MM.1S (cell line): ENCODE measurements at regions not wholly inside any gene's neighbourhood (a gene's known extent, or its start where the extent isn't known, plus 50 kb on each side); places are given as distances from the start of the nearest gene placed in this dataset.

Experiments used
- DNase-seq: peaks from one replicate; pipeline ENCODE4 v3.0.0-alpha.2; 2015
- H2AFZ ChIP-seq: fragments of 300-600 bp; sonication (generic); 2 replicates; pipeline ENCODE4 v1.6.0; 2016; ENCODE audit warnings: antibody characterized with exemption, low read length
- H3F3A ChIP-seq: fragments of 300-600 bp; sonication (generic); 2 replicates; pipeline ENCODE4 v1.6.1; 2016; ENCODE audit warnings: mild to moderate bottlenecking, antibody characterized with exemption, low read length, moderate library complexity, mixed read lengths; ENCODE audit not compliant: insufficient read depth
- H3K27ac ChIP-seq: fragments of 300-600 bp; sonication (generic); 2 replicates; pipeline ENCODE4 v1.5.1; 2016; ENCODE audit warnings: mild to moderate bottlenecking, low read length
- H3K27me3 ChIP-seq: fragments of 300-600 bp; sonication (generic); replicated peaks from 2 replicates; pipeline ENCODE4 v1.6.0; 2016; ENCODE audit warnings: low read length; ENCODE audit not compliant: insufficient read depth
- H3K36me3 ChIP-seq: fragments of 300-600 bp; sonication (generic); replicated peaks from 2 replicates; pipeline ENCODE4 v1.6.1; 2016; ENCODE audit warnings: mild to moderate bottlenecking, low read length, mixed read lengths; ENCODE audit not compliant: insufficient read depth
- H3K4me1 ChIP-seq: fragments of 300-600 bp; sonication (generic); 2 replicates; pipeline ENCODE4 v1.6.1; 2016; ENCODE audit warnings: low read length, mixed read lengths
- H3K4me2 ChIP-seq: fragments of 300-600 bp; sonication (generic); 2 replicates; pipeline ENCODE4 v1.6.0; 2016; ENCODE audit warnings: low read depth, low read length
- H3K4me3 ChIP-seq: fragments of 300-600 bp; sonication (generic); 2 replicates; pipeline ENCODE4 v1.5.1; 2016; ENCODE audit warnings: low read length, mixed read lengths
- H3K79me2 ChIP-seq: fragments of 300-600 bp; sonication (generic); 2 replicates; pipeline ENCODE4 v1.6.1; 2016; ENCODE audit warnings: mixed run types, low read length, mixed read lengths
- H3K9ac ChIP-seq: fragments of 300-600 bp; sonication (generic); 2 replicates; pipeline ENCODE4 v1.6.1; 2016; ENCODE audit warnings: low read length, mixed read lengths
- H3K9me2 ChIP-seq: fragments of 300-600 bp; sonication (generic); replicated peaks from 2 replicates; pipeline ENCODE4 v1.6.1; 2016; ENCODE audit warnings: mild to moderate bottlenecking, low read length, mixed read lengths; ENCODE audit not compliant: insufficient read depth
- H3K9me3 ChIP-seq: fragments of 300-600 bp; sonication (generic); replicated peaks from 2 replicates; pipeline ENCODE4 v1.6.1; 2016; ENCODE audit warnings: mild to moderate bottlenecking, low read length, mixed read lengths; ENCODE audit not compliant: insufficient read depth
- H4K20me1 ChIP-seq: fragments of 300-600 bp; sonication (generic); 2 replicates; pipeline ENCODE4 v1.6.1; 2016; ENCODE audit warnings: mild to moderate bottlenecking, low read length, moderate library complexity, mixed read lengths; ENCODE audit not compliant: insufficient read depth
- EZH2 ChIP-seq: fragments of 300-600 bp; sonication (generic); optimal IDR thresholded peaks from 2 replicates; pipeline ENCODE3; 2017; ENCODE audit warnings: low read depth, mild to moderate bottlenecking, antibody characterized with exemption, low read length, mixed read lengths
- EZH2phosphoT487 ChIP-seq: fragments of 300-600 bp; sonication (generic); IDR thresholded peaks from 2 replicates; pipeline ENCODE4 v1.6.1; 2018; ENCODE audit warnings: antibody characterized with exemption, low read length
- TF ChIP-seq, protein P1 (sequence below): fragments of 300-600 bp; sonication (generic); IDR thresholded peaks from 2 replicates; pipeline ENCODE4 v1.5.1; 2016; ENCODE audit warnings: antibody characterized with exemption, low read length, mixed read lengths

DNA sequence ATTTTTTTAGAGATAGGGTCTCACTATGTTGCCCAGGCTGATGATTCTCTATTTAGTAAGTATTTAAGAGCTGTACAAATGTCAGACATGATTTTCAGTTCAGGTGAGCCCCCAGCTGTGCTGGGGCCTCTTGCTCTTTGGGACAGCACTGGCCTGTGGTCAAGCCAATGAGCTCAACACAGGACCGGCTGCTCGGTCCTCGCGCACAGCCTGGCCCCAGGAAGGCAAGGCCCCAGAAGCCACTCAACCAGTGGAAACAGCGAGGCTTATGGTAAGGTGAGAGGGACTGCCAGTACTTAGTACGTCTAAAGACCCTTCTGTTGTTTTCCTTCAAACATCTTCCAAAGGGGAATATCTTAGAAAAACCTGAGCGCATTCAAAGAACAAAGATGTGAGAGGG lies 211.8 kb downstream of the SKIDA1 start:
- Histone ChIP-seq H3K4me3 (no peak overlapping the region), H3K36me3 (no peaks in the 10 kb centered on the region), H3K79me2 (no peaks in the 10 kb centered on the region), H3K9ac (no peak overlapping the region), H3K9me3 (no peaks in the 10 kb centered on the region), H3K4me1 (0 out of 2 replicates have a peak, but pooled peaks cover 8% of the 10 kb centered on the region), H4K20me1 (no peaks in the 10 kb centered on the region), H2AFZ (0 out of 2 replicates have a peak overlapping the region, but pooled peaks have one; percentile 32), H3K4me2 (no peak overlapping the region), H3F3A (no peaks in the 10 kb centered on the region), H3K9me2 (no peaks in the 10 kb centered on the region), H3K27me3 (no peaks in the 10 kb centered on the region), H3K27ac (no peak overlapping the region)
- no peak for TF ChIP-seq EZH2phosphoT487
- TF ChIP-seq EZH2: no peak
- TF ChIP-seq, protein P1, sequence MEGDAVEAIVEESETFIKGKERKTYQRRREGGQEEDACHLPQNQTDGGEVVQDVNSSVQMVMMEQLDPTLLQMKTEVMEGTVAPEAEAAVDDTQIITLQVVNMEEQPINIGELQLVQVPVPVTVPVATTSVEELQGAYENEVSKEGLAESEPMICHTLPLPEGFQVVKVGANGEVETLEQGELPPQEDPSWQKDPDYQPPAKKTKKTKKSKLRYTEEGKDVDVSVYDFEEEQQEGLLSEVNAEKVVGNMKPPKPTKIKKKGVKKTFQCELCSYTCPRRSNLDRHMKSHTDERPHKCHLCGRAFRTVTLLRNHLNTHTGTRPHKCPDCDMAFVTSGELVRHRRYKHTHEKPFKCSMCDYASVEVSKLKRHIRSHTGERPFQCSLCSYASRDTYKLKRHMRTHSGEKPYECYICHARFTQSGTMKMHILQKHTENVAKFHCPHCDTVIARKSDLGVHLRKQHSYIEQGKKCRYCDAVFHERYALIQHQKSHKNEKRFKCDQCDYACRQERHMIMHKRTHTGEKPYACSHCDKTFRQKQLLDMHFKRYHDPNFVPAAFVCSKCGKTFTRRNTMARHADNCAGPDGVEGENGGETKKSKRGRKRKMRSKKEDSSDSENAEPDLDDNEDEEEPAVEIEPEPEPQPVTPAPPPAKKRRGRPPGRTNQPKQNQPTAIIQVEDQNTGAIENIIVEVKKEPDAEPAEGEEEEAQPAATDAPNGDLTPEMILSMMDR: no peak
- DNase-seq: no peak

DNA sequence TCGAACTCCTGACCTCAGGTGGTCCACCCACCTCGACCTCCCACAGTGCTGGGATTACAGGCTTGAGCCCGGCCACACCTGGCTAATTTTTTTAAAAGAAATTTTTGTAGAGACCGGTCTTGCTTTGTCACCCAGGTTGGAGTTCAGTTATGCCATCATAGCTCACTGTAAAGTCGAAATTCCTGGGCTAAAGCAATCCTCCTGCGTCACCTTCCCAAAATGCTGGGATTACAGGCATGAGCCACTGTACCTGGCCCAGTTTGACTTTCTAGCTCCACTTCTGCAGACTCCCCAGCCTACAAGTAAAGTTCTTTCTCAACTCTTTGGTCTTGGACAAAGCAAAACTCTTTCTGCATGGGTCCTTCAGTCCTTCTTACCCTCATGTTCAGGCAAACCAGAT lies 214.1 kb downstream of the SKIDA1 start:
- H3K9ac ChIP-seq: no peak overlapping the region
- H3F3A ChIP-seq: no peaks in the 10 kb centered on the region
- no peak overlapping the region for H3K4me2 ChIP-seq
- TF ChIP-seq, protein P1: no peak
- no peak for TF ChIP-seq EZH2phosphoT487
- no peak for TF ChIP-seq EZH2
- H3K4me1 ChIP-seq: 0 out of 2 replicates have a peak, but pooled peaks cover 8% of the 10 kb centered on the region
- no peaks in the 10 kb centered on the region for H4K20me1 ChIP-seq
- no peak for DNase-seq
- no peaks in the 10 kb centered on the region for H3K79me2 ChIP-seq
- no peak overlapping the region for H2AFZ ChIP-seq
- H3K9me2 ChIP-seq: no peaks in the 10 kb centered on the region
- H3K27me3 ChIP-seq: no peaks in the 10 kb centered on the region
- H3K36me3 ChIP-seq: no peaks in the 10 kb centered on the region
- no peak overlapping the region for H3K27ac ChIP-seq
- no peak overlapping the region for H3K4me3 ChIP-seq
- no peaks in the 10 kb centered on the region for H3K9me3 ChIP-seq

DNA sequence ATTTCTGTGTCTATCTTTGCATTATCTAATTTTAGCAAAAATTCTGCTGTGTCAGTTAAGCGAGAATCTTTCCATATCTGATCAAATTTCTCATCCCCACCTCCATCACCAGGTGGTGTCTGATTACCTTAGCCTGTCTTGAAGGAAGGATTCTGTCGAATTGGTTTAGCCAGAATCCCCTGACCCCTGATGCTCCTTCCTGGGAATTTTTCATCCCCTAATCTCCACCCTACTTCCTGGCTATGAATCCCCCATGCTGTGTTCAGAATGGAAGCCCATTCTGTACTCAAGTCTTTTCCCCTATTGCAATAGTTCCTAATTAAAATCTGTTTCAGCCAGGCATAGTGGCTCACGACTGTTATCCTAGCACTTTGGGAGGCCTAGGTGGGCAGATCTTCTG lies 216.1 kb downstream of the SKIDA1 start:
- DNase-seq: peak; percentile 15
- Histone ChIP-seq H4K20me1 (no peaks in the 10 kb centered on the region), H3K4me2 (no peak overlapping the region), H3F3A (no peaks in the 10 kb centered on the region), H3K9me3 (no peaks in the 10 kb centered on the region), H3K9me2 (no peaks in the 10 kb centered on the region), H3K4me3 (no peak overlapping the region), H3K36me3 (no peaks in the 10 kb centered on the region), H3K27ac (no peak overlapping the region), H3K79me2 (no peaks in the 10 kb centered on the region), H3K9ac (no peak overlapping the region), H3K27me3 (no peaks in the 10 kb centered on the region), H3K4me1 (0 out of 2 replicates have a peak, but pooled peaks cover 4% of the 10 kb centered on the region), H2AFZ (no peak overlapping the region)
- TF ChIP-seq EZH2phosphoT487: no peak
- TF ChIP-seq, protein P1: no peak
- TF ChIP-seq EZH2: no peak

DNA sequence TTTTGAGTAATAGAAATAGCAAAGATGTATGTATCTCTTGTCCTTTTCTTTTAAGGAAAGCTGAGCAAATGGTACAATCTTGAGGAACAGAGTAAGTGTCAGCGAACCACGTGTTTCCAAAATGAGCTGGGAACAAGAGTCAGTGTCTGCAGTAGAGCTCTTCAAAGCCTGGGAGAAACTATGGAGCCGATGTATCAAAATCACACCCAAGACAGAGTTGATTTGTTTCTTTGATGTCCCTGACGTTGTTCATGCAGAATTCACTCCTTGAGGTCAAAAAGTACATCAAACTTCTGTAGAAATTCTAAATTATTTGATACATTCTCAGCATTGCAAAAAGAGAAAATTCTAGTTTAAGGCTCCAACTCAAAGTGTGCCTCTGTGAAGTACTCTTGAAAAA lies 216.5 kb downstream of the SKIDA1 start:
- no peak for DNase-seq
- Histone ChIP-seq H3K79me2 (no peaks in the 10 kb centered on the region), H2AFZ (no peak overlapping the region), H3K36me3 (no peaks in the 10 kb centered on the region), H3F3A (no peaks in the 10 kb centered on the region), H3K9me3 (no peaks in the 10 kb centered on the region), H3K9me2 (no peaks in the 10 kb centered on the region), H3K4me2 (no peak overlapping the region), H3K27ac (no peak overlapping the region), H3K4me1 (no peaks in the 10 kb centered on the region), H3K9ac (no peak overlapping the region), H3K4me3 (no peak overlapping the region), H4K20me1 (no peaks in the 10 kb centered on the region), H3K27me3 (no peaks in the 10 kb centered on the region)
- TF ChIP-seq EZH2 (no peak), EZH2phosphoT487 (no peak)
